Left ventricle myocardium inferior (tissue), 1 donor: ENCODE measurements at regions not wholly inside any gene's neighbourhood (a gene's known extent, or its start where the extent isn't known, plus 50 kb on each side); places are given as distances from the start of the nearest gene placed in this dataset.

ENCODE experiments used
- DNase-seq: peaks from one replicate; pipeline ENCODE4 v3.0.0-alpha.2; 2020
- H3K27ac ChIP-seq: fragments of 200-600 bp; replicated peaks from 2 replicates; pipeline ENCODE4 v1.8.0; 2021
- H3K27me3 ChIP-seq: fragments of 200-600 bp; 2 replicates; pipeline ENCODE4 v1.8.0; 2021; ENCODE audit warnings: low read depth
- H3K36me3 ChIP-seq: fragments of 200-600 bp; 2 replicates; pipeline ENCODE4 v1.8.0; 2021
- H3K4me1 ChIP-seq: fragments of 200-600 bp; 2 replicates; pipeline ENCODE4 v1.8.0; 2021
- H3K4me3 ChIP-seq: fragments of 200-600 bp; 2 replicates; pipeline ENCODE4 v1.8.0; 2021; ENCODE audit warnings: mild to moderate bottlenecking, moderate library complexity
- H3K9me3 ChIP-seq: fragments of 200-600 bp; replicated peaks from 2 replicates; pipeline ENCODE4 v1.8.0; 2021
- intact Hi-C: fragments of 100-400 bp; cut with micrococcal nuclease; formaldehyde crosslinking; loops from one replicate; pipeline ENCODE4 v1.11.0; 2022
- TF ChIP-seq, protein P1 (sequence below): fragments of 200-600 bp; IDR thresholded peaks from 2 replicates; pipeline ENCODE4 v1.8.0; 2021; ENCODE audit warnings: antibody characterized with exemption, mild to moderate bottlenecking, borderline replicate concordance
- donor health status: DM: no; HTN: yes; CAD: no; lungs with severe emphysema.

DNA sequence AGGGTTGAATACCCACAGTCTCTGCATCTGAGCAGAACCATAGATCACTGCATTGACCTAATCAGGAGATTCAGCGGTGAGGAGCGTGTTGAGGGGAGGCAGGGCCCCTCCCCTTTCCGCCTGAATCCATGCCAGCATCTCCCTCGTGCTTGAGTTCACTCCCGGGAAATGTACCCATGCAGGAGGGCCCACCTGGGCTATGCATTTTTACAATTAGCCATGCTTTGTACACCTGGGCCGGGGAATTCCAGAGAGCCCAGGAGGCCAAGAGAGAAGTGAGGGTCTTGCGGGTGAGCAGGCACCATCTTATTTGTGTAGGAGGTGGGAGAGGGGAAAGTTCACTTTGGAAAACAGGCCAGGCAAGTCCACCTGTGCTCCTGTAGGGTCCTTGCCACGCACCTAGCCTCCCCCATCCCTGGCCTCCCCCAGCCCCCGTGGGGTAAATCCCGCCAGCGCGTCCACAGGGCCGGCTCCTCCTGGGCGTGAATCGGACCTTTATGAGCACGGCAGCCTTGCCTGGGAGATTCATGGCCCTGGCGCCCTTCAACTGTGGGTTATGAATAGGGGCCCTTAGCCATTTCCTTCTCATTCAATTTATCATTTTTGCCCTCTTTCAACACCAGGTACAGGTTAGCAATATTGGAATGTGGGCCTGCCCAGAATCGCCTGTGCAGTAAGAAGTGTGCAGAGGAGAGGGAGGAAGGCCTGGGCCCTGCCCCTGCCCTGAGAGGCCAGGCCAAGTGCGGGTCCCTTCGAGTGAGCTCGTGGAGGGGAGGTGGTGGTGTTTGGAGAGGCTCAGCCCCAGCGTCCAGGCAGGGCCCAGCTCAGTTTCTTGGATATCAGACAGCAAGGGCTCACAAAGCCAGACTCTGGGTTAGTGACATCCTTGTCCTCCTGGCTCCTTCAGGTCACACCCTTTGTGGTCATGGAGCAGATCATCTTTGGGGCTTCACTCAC is 84.4 kb upstream of the ACTRT2 start:
- peaks cover 42% of the 10 kb centered on the region for H3K27me3 ChIP-seq
- DNase-seq: no peak
- no peak overlapping the region for H3K27ac ChIP-seq
- peaks cover 28% of the 10 kb centered on the region for H3K9me3 ChIP-seq
- TF ChIP-seq, protein P1, sequence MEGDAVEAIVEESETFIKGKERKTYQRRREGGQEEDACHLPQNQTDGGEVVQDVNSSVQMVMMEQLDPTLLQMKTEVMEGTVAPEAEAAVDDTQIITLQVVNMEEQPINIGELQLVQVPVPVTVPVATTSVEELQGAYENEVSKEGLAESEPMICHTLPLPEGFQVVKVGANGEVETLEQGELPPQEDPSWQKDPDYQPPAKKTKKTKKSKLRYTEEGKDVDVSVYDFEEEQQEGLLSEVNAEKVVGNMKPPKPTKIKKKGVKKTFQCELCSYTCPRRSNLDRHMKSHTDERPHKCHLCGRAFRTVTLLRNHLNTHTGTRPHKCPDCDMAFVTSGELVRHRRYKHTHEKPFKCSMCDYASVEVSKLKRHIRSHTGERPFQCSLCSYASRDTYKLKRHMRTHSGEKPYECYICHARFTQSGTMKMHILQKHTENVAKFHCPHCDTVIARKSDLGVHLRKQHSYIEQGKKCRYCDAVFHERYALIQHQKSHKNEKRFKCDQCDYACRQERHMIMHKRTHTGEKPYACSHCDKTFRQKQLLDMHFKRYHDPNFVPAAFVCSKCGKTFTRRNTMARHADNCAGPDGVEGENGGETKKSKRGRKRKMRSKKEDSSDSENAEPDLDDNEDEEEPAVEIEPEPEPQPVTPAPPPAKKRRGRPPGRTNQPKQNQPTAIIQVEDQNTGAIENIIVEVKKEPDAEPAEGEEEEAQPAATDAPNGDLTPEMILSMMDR: no peak
- intact Hi-C loops: no loop called here
- no peaks in the 10 kb centered on the region for H3K36me3 ChIP-seq
- no peak overlapping the region for H3K4me3 ChIP-seq
- no peaks in the 10 kb centered on the region for H3K4me1 ChIP-seq

DNA sequence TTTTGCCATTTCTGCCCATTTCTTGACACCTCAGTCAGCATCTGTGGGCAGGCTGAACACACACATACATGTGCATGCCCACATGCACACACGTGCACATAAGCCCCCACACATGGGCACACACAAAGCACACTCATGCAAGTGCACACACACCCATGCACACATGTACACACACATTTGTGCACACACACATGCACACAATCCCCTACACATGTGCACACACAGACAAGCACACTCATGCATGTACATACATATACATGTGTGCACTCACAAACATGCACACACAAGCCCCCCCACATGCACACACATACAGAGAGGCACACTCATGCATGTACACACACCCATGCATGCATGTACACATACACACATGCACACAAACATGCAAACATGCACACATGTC is 83.5 kb upstream of the ACTRT2 start:
- H3K27me3 ChIP-seq: peaks cover 32% of the 10 kb centered on the region
- no peak for DNase-seq
- intact Hi-C loops: no loop called here

DNA sequence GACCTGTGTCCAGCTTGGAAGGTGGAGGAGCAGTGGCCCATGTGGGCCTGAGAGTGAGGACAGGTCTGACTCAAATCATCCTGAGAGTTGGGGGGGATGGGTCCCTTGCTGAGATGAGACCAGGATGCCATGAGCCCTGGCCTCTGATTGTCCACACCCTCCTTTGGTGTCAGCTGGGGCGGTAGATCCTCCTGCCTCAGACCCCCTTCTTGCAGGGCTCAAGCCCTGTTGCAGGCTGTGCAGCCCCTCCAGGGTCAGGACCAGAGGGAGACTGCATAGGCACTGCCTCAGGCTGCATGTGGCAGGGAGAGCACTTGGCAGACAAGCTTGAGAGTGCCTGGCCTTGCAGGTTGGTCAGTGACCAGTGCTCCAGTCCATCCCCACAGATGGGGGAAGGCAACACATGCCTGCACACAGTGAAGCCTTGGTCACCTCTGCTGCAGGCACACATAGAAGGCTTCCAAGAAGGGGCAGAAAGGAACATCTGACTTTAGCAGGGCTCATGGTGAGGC is 82.2 kb upstream of the ACTRT2 start:
- Histone ChIP-seq H3K27me3 (peaks cover 25% of the 10 kb centered on the region), H3K9me3 (peaks cover 31% of the 10 kb centered on the region), H3K4me1 (no peaks in the 10 kb centered on the region), H3K27ac (no peak overlapping the region), H3K4me3 (no peak overlapping the region), H3K36me3 (no peaks in the 10 kb centered on the region)
- DNase-seq: no peak
- intact Hi-C loops: no loop called here
- TF ChIP-seq, protein P1: no peak

More for the DNA sequence above, 83.5 kb upstream of the ACTRT2 start:
- Histone ChIP-seq H3K4me3 (no peak overlapping the region), H3K9me3 (peaks cover 31% of the 10 kb centered on the region), H3K27ac (no peak overlapping the region), H3K4me1 (no peaks in the 10 kb centered on the region), H3K36me3 (no peaks in the 10 kb centered on the region)
- TF ChIP-seq, protein P1: no peak

DNA sequence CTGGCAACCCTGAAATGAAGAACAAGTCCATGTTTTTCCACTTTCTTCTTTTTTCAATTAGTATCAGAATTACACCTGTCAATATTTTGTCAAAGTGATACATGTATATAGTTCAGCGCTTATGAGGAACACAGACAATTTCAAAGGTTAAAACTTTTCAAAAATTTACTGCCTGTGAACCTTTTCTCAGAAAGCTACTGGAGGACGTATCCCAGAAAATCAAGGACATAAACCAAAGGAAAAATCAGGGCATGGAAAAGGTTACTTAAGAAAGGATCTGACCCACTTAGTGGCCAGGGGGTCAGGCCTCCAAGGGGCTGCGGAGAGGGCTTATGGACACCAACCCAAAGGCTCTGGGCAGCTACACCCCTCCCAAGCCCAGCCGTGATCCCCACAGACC is 81.1 kb upstream of the ACTRT2 start:
- TF ChIP-seq, protein P1: no peak

DNA sequence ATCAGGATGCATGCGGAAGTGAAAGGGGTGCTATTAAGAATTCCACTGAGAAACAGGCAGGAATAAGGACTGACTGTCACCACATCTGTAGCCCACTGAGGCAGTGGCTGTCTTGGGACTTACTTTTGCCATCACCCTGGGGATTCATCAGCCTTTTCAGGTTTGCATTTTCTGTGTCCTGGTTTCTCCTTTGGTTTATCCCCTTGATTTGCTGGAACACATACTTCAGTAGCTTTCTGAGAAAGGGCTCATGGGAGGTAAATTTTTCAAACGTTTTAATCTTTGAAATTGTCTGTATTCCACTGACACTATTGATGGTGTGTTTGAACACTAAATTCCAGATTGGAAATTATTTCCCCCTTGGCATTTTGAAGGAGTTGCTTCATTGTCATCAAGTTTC is 80.2 kb upstream of the ACTRT2 start:
- peaks cover 23% of the 10 kb centered on the region for H3K27me3 ChIP-seq
- no peak overlapping the region for H3K4me3 ChIP-seq
- TF ChIP-seq, protein P1: no peak
- H3K4me1 ChIP-seq: no peaks in the 10 kb centered on the region
- no peak for DNase-seq
- no peaks in the 10 kb centered on the region for H3K36me3 ChIP-seq
- intact Hi-C loops: no loop called here
- H3K9me3 ChIP-seq: peaks cover 31% of the 10 kb centered on the region
- H3K27ac ChIP-seq: no peak overlapping the region

More for the DNA sequence above, 81.1 kb upstream of the ACTRT2 start:
- Histone ChIP-seq H3K36me3 (no peaks in the 10 kb centered on the region), H3K27me3 (peaks cover 21% of the 10 kb centered on the region), H3K9me3 (peaks cover 31% of the 10 kb centered on the region), H3K4me3 (no peak overlapping the region), H3K4me1 (no peaks in the 10 kb centered on the region), H3K27ac (no peak overlapping the region)
- intact Hi-C loops: no loop called here
- DNase-seq: no peak
